ENCODE measurements at regions not wholly inside any gene's neighbourhood (a gene's known extent, or its start where the extent isn't known, plus 50 kb on each side); places are given as distances from the start of the nearest gene placed in this dataset.
"Not testable (repeated sequence)": the region's sequence is repeated elsewhere in the genome, so short reads cannot be mapped to it uniquely, and the experiment has no call there.

DNA sequence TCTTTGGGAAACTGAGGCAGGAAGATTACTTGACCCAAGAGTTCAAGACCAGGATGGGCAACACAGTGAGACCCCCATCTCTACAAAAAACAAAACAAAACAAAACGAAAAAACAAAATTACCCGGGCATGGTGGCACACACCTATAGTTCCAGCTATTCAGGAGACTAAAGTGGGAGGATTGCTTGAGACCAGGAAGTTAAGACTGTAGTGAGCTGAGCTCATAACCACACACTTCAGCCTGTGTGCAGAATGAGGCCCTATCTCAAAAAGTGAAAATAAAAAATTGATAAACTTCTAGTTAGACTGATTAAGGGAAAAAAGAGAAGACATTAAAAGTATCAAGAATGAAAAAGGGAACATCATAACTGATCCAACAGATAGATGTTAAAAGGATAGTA is 154.0 kb downstream of the RHOU start (continued):
- TF ChIP-seq, protein P1, sequence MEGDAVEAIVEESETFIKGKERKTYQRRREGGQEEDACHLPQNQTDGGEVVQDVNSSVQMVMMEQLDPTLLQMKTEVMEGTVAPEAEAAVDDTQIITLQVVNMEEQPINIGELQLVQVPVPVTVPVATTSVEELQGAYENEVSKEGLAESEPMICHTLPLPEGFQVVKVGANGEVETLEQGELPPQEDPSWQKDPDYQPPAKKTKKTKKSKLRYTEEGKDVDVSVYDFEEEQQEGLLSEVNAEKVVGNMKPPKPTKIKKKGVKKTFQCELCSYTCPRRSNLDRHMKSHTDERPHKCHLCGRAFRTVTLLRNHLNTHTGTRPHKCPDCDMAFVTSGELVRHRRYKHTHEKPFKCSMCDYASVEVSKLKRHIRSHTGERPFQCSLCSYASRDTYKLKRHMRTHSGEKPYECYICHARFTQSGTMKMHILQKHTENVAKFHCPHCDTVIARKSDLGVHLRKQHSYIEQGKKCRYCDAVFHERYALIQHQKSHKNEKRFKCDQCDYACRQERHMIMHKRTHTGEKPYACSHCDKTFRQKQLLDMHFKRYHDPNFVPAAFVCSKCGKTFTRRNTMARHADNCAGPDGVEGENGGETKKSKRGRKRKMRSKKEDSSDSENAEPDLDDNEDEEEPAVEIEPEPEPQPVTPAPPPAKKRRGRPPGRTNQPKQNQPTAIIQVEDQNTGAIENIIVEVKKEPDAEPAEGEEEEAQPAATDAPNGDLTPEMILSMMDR (conservative IDR thresholded peaks at IDR 0.05; ENCODE audit: low read depth in 2 of 2) = no peak

DNA sequence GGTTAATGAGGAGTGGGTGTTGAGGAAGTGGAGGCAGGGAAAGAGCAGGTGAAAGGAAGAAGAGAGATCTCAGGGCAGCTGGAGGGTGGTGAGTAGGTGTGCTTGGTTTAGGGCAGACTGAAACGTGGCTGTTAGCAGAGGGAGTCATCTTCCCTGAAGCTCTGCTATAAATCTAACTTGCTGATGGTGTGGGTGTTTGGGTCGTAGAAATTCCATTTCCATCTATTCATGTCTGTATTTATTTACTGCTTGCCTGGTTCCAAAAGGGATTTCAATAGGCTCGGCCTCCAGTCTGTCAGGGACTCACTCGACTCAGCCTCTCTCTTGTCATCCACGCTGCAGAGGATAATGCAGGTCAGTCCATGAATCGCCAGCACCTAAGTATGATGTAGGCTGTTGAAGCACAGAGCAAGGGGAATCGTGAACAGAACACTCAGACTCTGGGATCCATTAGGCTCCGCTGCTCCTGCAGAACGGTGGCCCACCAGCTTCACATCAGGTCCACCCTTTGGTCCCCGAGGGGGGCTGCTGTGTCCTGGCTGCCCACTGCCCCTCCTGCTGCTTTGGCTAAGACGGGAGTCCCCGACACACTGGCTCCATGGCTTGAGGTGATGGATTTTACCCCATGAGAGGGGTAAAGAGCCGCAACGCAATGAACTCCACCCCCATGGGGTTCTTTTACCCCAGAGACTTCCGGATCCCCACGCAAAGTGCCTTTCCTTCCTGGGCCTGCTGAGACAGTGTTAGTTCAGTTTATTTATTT is 156.2 kb downstream of the RHOU start:
- Mint-ChIP-seq H3K4me1 (no peaks in the 10 kb centered on the region), H3K27ac (no peak overlapping the region), H3K36me3 (ENCODE audit: low read depth) (no peaks in the 10 kb centered on the region), H3K27me3 (ENCODE audit: insufficient read depth, low read depth, poor library complexity) (peaks cover 4% of the 10 kb centered on the region), H3K4me3 (no peak overlapping the region), H3K9me3 (peaks cover 5% of the 10 kb centered on the region; the same call in 2 of the 3 replicates)
- Histone ChIP-seq H4K20me1 (replicated peaks; ENCODE audit: insufficient read depth) (no peaks in the 10 kb centered on the region), H3K4me2 (no peak overlapping the region), H3K9me2 (ENCODE audit: insufficient read depth) (0 out of 2 replicates have a peak, but pooled peaks cover 8% of the 10 kb centered on the region), H3K27me3 (ENCODE audit: insufficient read depth) (no peaks in the 10 kb centered on the region), H3K4me3 (no peak overlapping the region), H3F3A (replicated peaks; ENCODE audit: low read depth) (no peaks in the 10 kb centered on the region), H3K4me1 (ENCODE audit: insufficient read depth) (no peaks in the 10 kb centered on the region), H3K27ac (ENCODE audit: low read depth) (no peak overlapping the region), H2AFZ (no peak overlapping the region), H3K36me3 (ENCODE audit: insufficient read depth) (no peaks in the 10 kb centered on the region), H3K79me2 (replicated peaks; ENCODE audit: insufficient read depth) (no peaks in the 10 kb centered on the region)
- DNase-seq (ENCODE audit: low spot score) = no peak
- TF ChIP-seq POLR2AphosphoS5 (IDR thresholded peaks at IDR 0.05; ENCODE audit: low read depth) = no peak
- no peak for TF ChIP-seq ZNF331 (CRISPR knock-in tag; IDR thresholded peaks at IDR 0.05; ENCODE audit: low read depth)
- TF ChIP-seq, protein P1 (conservative IDR thresholded peaks at IDR 0.05; ENCODE audit: low read depth in 2 of 2) = no peak
- no peak for TF ChIP-seq EZH2phosphoT487 (IDR thresholded peaks at IDR 0.05; ENCODE audit: unreplicated experiment)
- ATAC-seq = no peak

DNA sequence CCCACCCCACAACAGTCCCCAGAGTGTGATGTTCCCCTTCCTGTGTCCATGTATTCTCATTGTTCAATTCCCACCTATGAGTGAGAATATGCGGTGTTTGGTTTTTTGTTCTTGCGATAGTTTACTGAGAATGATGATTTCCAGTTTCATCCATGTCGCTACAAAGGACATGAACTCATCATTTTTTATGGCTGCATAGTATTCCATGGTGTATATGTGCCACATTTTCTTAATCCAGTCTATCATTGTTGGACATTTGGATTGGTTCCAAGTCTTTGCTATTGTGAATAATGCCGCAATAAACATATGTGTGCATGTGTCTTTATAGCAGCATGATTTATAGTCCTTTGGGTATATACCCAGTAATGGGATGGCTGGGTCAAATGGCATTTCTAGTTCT is 156.9 kb downstream of the RHOU start:
- not testable (repeated sequence) for H3K36me3 ChIP-seq (ENCODE audit: insufficient read depth); H3K79me2 ChIP-seq (replicated peaks; ENCODE audit: insufficient read depth); H3K4me3 Mint-ChIP-seq; H2AFZ ChIP-seq; H3K4me1 ChIP-seq (ENCODE audit: insufficient read depth); ATAC-seq; H3K9me3 Mint-ChIP-seq; H3K27ac ChIP-seq (ENCODE audit: low read depth); H4K20me1 ChIP-seq (replicated peaks; ENCODE audit: insufficient read depth); H3K4me1 Mint-ChIP-seq; H3K36me3 Mint-ChIP-seq (ENCODE audit: low read depth); H3K4me3 ChIP-seq; H3K27me3 ChIP-seq (ENCODE audit: insufficient read depth); H3K9me2 ChIP-seq (ENCODE audit: insufficient read depth); H3F3A ChIP-seq (replicated peaks; ENCODE audit: low read depth); H3K27me3 Mint-ChIP-seq (ENCODE audit: insufficient read depth, low read depth, poor library complexity); DNase-seq (ENCODE audit: low spot score); H3K27ac Mint-ChIP-seq; H3K4me2 ChIP-seq

All from GM23338 (cell line).